Activated T-cell treated with anti-CD3 and anti-CD28 coated beads, Interleukin-2, amount 50 U/mL, for 72 hours (primary cell): ENCODE measurements at regions not wholly inside any gene's neighbourhood (a gene's known extent, or its start where the extent isn't known, plus 50 kb on each side); places are given as distances from the start of the nearest gene placed in this dataset.
"Not testable (repeated sequence)": the region's sequence is repeated elsewhere in the genome, so short reads cannot be mapped to it uniquely, and the experiment has no call there.

Experiments used
- ATAC-seq, 2 donors: fragments of 150-1000 bp; cut with Tn5 transposase; replicated peaks in 1 of 2; 2 replicates each; pipeline ENCODE4 v1.10.0; 2021; ENCODE audit warnings: moderate library complexity in 2 of 2, mild to moderate bottlenecking in 1 of 2
- DNase-seq, 2 donors: peaks; one replicate each; pipeline ENCODE4 v3.0.0; 2021 to 2022; ENCODE audit warnings: mixed read lengths in 1 of 2
- H3K27ac Mint-ChIP-seq: one replicate; pipeline ENCODE4 v1.8.0; 2022; ENCODE audit warnings: mild to moderate bottlenecking, moderate library complexity, mixed read lengths
- H3K27me3 Mint-ChIP-seq: one replicate; pipeline ENCODE4 v1.8.0; 2022; ENCODE audit warnings: low read depth, mixed read lengths
- H3K36me3 Mint-ChIP-seq, 2 donors: one replicate each; pipeline ENCODE4 v1.8.0; 2022; ENCODE audit warnings: mixed read lengths in 2 of 2, mild to moderate bottlenecking in 1 of 2; ENCODE audit not compliant: insufficient read depth in 2 of 2
- H3K4me1 Mint-ChIP-seq: one replicate; pipeline ENCODE4 v1.8.0; 2022; ENCODE audit warnings: low read depth, mixed read lengths
- H3K4me3 Mint-ChIP-seq, 2 donors: one replicate each; pipeline ENCODE4 v1.8.0; 2022; ENCODE audit warnings: mild to moderate bottlenecking in 2 of 2, mixed read lengths in 2 of 2, moderate library complexity in 2 of 2
- H3K9me3 Mint-ChIP-seq, 2 donors: one replicate each; pipeline ENCODE4 v1.8.0; 2022; ENCODE audit warnings: mixed read lengths in 2 of 2

DNA sequence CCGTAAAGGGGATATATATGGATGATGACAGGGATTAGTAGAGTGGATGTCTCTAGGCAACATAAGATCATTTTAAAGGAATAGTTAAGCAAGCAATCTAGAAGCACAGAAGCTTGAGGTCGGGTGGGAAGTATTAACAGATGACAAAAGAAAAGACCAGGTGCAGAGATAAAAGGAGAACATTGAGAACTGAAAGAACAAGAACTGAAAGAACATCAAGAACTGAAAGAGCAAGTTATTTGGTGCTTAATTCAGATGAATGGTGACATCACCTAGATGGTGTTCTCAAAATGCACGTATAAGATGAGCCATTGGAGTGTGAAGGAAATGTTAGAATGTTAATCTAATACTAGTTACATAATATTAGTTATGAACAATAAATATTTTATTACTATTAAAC is 224.0 kb upstream of the PDE3A start:
- DNase-seq (no peak), ATAC-seq (no peak)
- no peaks in the 10 kb centered on the region for H3K4me1 Mint-ChIP-seq
- no peaks in the 10 kb centered on the region for H3K36me3 Mint-ChIP-seq
- H3K4me3 Mint-ChIP-seq: no peak overlapping the region
- peaks cover 3% of the 10 kb centered on the region in 2 donors for H3K9me3 Mint-ChIP-seq
- no peaks in the 10 kb centered on the region for H3K27me3 Mint-ChIP-seq
- no peak overlapping the region for H3K27ac Mint-ChIP-seq

DNA sequence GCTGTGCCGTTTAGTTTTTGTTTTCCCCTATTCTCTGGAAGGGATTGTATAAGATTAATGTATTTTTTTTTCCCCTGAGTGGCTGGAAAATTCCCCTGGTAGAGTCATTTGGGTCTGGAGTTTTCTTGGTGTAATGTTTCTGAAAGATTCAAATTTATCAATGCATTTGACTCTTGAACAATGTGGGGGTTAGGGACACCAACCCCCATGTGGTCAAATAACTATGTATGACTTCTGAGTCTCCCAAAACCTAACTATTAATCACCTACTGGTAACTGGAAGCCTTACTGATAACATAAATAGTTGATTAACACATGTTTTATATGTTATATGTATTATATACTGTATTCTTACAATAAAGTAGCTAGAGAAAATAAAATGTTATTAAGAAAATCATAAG is 220.1 kb upstream of the PDE3A start:
- Mint-ChIP-seq H3K36me3 (no peaks in the 10 kb centered on the region), H3K27ac (no peak overlapping the region), H3K27me3 (no peaks in the 10 kb centered on the region), H3K4me3 (no peak overlapping the region), H3K4me1 (no peaks in the 10 kb centered on the region), H3K9me3 (peaks cover 3% of the 10 kb centered on the region in 2 donors)
- ATAC-seq: no peak
- no peak for DNase-seq

- Mint-ChIP-seq H3K27me3 (no peaks in the 10 kb centered on the region), H3K36me3 (no peaks in the 10 kb centered on the region), H3K27ac (no peak overlapping the region), H3K9me3 (peaks cover 3% of the 10 kb centered on the region in 2 donors), H3K4me1 (no peaks in the 10 kb centered on the region), H3K4me3 (no peak overlapping the region)
- ATAC-seq: no peak
- DNase-seq: no peak
Measured at GRCh38 chr12:20150835-20151422, 217.4 kb upstream of the PDE3A start.

GRCh38 chr12:20154052-20154451 is 214.3 kb upstream of the PDE3A start:
- Mint-ChIP-seq H3K36me3 (no peaks in the 10 kb centered on the region), H3K4me1 (no peaks in the 10 kb centered on the region), H3K4me3 (no peak overlapping the region), H3K9me3 (peaks cover 0 to 3% of the 10 kb centered on the region in 2 donors), H3K27ac (no peak overlapping the region), H3K27me3 (no peaks in the 10 kb centered on the region)
- ATAC-seq: no peak
- no peak for DNase-seq

- Mint-ChIP-seq H3K9me3 (peaks cover 0 to 3% of the 10 kb centered on the region in 2 donors), H3K27ac (no peak overlapping the region), H3K4me3 (no peak overlapping the region), H3K36me3 (no peaks in the 10 kb centered on the region), H3K27me3 (no peaks in the 10 kb centered on the region), H3K4me1 (no peaks in the 10 kb centered on the region)
- ATAC-seq: no peak
- DNase-seq: no peak
Measured at GRCh38 chr12:20155374-20155773, 213.0 kb upstream of the PDE3A start.

GRCh38 chr12:20160899-20161298 is 207.4 kb upstream of the PDE3A start:
- not testable (repeated sequence) for H3K27ac Mint-ChIP-seq, H3K4me3 Mint-ChIP-seq, ATAC-seq, DNase-seq, H3K9me3 Mint-ChIP-seq, H3K27me3 Mint-ChIP-seq, H3K4me1 Mint-ChIP-seq, H3K36me3 Mint-ChIP-seq

DNA sequence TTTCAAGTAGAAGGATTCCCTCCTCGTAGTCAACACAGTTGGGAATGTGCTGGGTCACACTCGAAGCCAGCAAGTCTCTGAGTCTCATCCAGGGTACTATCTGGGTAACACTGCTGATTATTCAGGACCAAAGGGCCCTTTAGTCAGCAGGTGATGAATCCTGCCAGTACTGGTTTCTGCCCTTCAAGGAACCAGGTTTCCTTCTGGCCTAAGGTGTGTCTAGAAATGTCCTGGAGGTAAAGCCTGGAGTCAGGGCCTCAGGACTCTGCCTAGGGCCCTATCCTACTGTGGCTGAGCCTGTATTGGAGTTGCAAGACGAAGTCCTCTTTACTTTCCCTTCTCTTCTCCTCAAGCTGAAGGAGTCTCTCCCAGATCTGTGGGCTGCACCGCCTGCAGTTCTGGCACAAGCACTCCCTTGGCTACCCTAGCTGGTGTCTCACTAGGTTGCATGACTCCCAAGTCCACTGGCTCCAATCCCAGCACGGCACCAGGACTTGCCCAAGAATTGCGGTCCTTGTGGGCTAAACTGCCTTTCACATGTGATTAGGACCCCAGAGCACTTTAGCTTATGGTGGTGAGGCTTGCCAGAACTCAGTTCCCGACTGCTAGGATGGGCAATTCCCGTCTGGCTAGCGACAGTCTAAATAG is 193.7 kb upstream of the PDE3A start:
- DNase-seq (no peak), ATAC-seq (no peak)
- no peak overlapping the region for H3K4me3 Mint-ChIP-seq
- no peaks in the 10 kb centered on the region for H3K4me1 Mint-ChIP-seq
- H3K27me3 Mint-ChIP-seq: no peaks in the 10 kb centered on the region
- H3K9me3 Mint-ChIP-seq: peaks cover 2% of the 10 kb centered on the region in 2 donors
- no peak overlapping the region for H3K27ac Mint-ChIP-seq
- H3K36me3 Mint-ChIP-seq: no peaks in the 10 kb centered on the region

GRCh38 chr12:20175704-20176388 is 192.5 kb upstream of the PDE3A start:
- Mint-ChIP-seq H3K4me1 (no peaks in the 10 kb centered on the region), H3K4me3 (no peak overlapping the region)

DNA sequence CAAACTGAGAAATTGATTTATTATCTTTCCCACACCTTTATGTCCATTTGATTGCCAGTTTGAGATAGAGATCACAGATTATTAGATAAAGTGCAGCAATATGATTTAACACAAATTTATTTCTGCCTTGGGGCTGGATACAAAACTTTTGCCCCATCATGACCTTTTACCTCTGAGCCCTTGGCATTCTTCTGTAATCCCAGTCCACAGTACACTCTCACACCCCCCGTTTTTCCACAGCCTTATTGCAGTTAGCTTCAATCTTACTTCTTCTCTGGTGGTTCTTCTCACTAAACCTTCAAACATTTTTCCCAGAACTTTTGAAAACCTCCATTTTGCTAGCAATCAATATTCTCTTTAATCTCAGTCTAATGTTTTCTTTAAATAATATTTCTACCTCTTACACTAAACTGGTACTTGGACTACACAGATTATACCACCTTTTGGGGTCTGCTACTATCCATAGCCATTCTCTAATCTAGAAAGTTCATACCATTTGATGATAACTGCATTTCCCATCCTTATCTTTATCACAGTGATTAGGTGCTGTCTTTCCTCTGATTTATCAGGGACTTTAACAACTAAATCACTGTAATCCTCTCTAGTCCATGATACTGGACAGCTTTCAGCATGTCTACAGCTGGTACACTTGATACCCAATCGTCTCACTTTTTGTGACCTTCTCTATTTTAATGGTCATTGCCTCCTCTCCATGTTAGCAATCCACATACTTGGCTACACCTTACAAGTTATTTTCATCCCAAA is 186.7 kb upstream of the PDE3A start:
- Mint-ChIP-seq H3K4me1 (no peaks in the 10 kb centered on the region), H3K27ac (no peak overlapping the region), H3K9me3 (peaks cover 2 to 3% of the 10 kb centered on the region in 2 donors), H3K27me3 (no peaks in the 10 kb centered on the region), H3K36me3 (no peaks in the 10 kb centered on the region), H3K4me3 (no peak overlapping the region)
- DNase-seq (no peak), ATAC-seq (no peak)

More at GRCh38 chr12:20175704-20176388, 192.5 kb upstream of the PDE3A start:
- H3K27ac Mint-ChIP-seq: no peak overlapping the region
- peaks cover 2% of the 10 kb centered on the region in 2 donors for H3K9me3 Mint-ChIP-seq
- no peak for ATAC-seq
- H3K36me3 Mint-ChIP-seq: no peaks in the 10 kb centered on the region
- no peaks in the 10 kb centered on the region for H3K27me3 Mint-ChIP-seq
- DNase-seq: no peak

- Mint-ChIP-seq H3K27ac (no peak overlapping the region), H3K9me3 (peaks cover 2 to 3% of the 10 kb centered on the region in 2 donors), H3K27me3 (no peaks in the 10 kb centered on the region), H3K36me3 (no peaks in the 10 kb centered on the region), H3K4me3 (no peak overlapping the region), H3K4me1 (no peaks in the 10 kb centered on the region)
- no peak for ATAC-seq
- DNase-seq: no peak
Measured at GRCh38 chr12:20183563-20183962, 184.8 kb upstream of the PDE3A start.

DNA sequence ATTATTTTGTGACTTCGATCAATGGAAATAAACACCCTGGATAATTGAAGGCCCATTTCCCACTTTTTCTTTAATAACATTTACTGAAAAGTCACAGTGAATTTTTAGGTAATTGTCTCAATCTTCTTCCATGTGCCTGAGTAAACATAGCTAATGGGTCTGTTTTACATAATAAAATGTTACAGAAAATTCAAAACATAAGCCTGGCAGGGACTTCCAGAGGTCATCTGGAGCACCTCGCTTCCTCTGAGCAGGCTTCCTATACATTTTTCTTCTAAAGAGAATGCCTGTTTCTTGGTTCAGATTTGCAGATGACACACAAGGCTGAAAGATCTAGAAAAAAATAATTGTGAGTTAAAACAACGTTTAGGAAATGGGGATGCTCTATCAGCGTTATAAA is 183.8 kb upstream of the PDE3A start:
- H3K4me3 Mint-ChIP-seq: no peak overlapping the region
- ATAC-seq (no peak), DNase-seq (no peak)
- no peaks in the 10 kb centered on the region for H3K27me3 Mint-ChIP-seq
- no peaks in the 10 kb centered on the region for H3K4me1 Mint-ChIP-seq
- no peaks in the 10 kb centered on the region for H3K36me3 Mint-ChIP-seq
- peak overlapping the region; percentile 34 for H3K27ac Mint-ChIP-seq
- H3K9me3 Mint-ChIP-seq: peaks cover 2 to 3% of the 10 kb centered on the region in 2 donors

DNA sequence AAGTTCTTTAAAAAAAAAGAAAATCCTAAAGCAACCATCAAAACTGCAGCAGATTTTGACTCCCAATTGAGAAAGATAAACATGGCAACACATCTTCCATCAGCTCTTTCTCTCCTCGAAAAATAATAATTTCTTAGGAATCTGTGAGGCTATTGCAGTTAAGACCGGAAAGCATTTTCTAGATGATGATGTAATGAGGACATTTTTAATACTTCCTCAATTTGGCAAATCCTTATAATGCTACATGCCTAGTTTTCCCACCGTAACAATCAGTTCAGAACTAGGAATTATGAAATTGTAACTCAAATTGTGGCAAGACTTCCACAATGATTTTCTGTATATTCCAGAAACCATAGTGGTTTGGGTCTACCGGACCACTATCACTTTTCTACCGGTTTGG is 180.9 kb upstream of the PDE3A start:
- H3K4me1 Mint-ChIP-seq: no peaks in the 10 kb centered on the region
- ATAC-seq (no peak), DNase-seq (no peak)
- H3K27me3 Mint-ChIP-seq: no peaks in the 10 kb centered on the region
- H3K9me3 Mint-ChIP-seq: peaks cover 2 to 3% of the 10 kb centered on the region in 2 donors
- no peaks in the 10 kb centered on the region for H3K36me3 Mint-ChIP-seq
- no peak overlapping the region for H3K27ac Mint-ChIP-seq
- no peak overlapping the region for H3K4me3 Mint-ChIP-seq

DNA sequence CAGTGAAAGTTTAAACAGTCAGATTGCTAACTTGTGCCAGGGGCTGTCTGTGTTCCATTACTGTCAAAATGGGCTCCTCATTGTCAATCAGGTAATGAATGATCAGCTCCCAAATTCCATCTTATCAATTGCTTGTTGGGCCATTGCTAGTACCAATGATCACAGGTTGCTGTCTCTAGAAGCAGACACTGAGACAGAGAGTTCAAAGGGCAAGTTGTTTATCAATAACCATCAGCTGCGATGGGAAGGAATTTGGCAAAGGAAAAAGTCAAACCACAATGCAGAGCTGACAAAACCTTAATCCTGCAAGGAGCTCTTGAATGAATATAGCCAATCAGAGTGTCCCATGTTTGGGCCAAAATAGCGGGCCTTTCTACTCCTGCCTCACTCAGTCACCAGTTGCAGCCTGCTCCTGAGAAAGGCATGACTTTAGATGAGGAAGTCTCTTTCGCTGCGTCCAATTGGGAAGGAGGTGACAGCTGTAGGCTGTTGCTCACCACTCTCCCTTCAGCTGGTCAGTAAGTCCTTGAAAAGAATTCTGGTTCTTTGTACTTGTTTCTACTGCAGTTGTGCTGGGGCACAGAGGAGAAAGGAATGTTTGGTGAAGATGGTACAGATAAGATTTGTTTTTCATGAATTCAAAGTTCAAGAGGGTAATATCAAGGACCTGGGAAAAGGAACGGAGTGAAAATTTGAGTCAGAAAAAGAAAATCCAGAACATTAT is 179.2 kb upstream of the PDE3A start:
- Mint-ChIP-seq H3K27me3 (no peaks in the 10 kb centered on the region), H3K4me3 (no peak overlapping the region), H3K9me3 (no peaks in the 10 kb centered on the region), H3K4me1 (no peaks in the 10 kb centered on the region), H3K36me3 (no peaks in the 10 kb centered on the region), H3K27ac (no peak overlapping the region)
- DNase-seq (no peak), ATAC-seq (no peak)
